BJ (cell line): ENCODE measurements at regions not wholly inside any gene's neighbourhood (a gene's known extent, or its start where the extent isn't known, plus 50 kb on each side); places are given as distances from the start of the nearest gene placed in this dataset.
"Not testable (repeated sequence)": the region's sequence is repeated elsewhere in the genome, so short reads cannot be mapped to it uniquely, and the experiment has no call there.

Experiments used
- CTCF ChIA-PET: fragments of 350-600 bp; formaldehyde crosslinking; extraction: SDS; loops from one replicate; lab custom pipeline; 2021; ENCODE audit warnings: antibody characterized with exemption, inconsistent platforms; lab: Yijun Ruan, JAX
- POLR2A ChIA-PET: fragments of 300-600 bp; sonication (Branson Sonifier 250); formaldehyde crosslinking; extraction: SDS; loops from one replicate; lab custom pipeline; 2021; ENCODE audit warnings: antibody characterized with exemption; lab: Charles Lee
- DNase-seq: peaks from one replicate; pipeline ENCODE4 v3.0.0-alpha.2; 2011; ENCODE audit warnings: low read depth
- H3K27me3 ChIP-seq: 2 replicates; pipeline ENCODE4 v1.6.0; 2011; ENCODE audit warnings: low read length; ENCODE audit not compliant: control insufficient read depth, insufficient read depth
- H3K36me3 ChIP-seq: 2 replicates; pipeline ENCODE4 v1.5.1; 2011; ENCODE audit warnings: low read length; ENCODE audit not compliant: control insufficient read depth, insufficient read depth
- H3K4me3 ChIP-seq: 2 replicates; pipeline ENCODE4 v1.5.1; 2011; ENCODE audit warnings: low read depth, mild to moderate bottlenecking, control low read depth, low read length
- TF ChIP-seq, protein P1 (sequence below): IDR thresholded peaks from 2 replicates; pipeline ENCODE4 v1.5.1; 2011; ENCODE audit warnings: low read depth, mild to moderate bottlenecking, control low read depth, inconsistent platforms, low read length, moderate library complexity; ENCODE audit not compliant: insufficient read depth

DNA sequence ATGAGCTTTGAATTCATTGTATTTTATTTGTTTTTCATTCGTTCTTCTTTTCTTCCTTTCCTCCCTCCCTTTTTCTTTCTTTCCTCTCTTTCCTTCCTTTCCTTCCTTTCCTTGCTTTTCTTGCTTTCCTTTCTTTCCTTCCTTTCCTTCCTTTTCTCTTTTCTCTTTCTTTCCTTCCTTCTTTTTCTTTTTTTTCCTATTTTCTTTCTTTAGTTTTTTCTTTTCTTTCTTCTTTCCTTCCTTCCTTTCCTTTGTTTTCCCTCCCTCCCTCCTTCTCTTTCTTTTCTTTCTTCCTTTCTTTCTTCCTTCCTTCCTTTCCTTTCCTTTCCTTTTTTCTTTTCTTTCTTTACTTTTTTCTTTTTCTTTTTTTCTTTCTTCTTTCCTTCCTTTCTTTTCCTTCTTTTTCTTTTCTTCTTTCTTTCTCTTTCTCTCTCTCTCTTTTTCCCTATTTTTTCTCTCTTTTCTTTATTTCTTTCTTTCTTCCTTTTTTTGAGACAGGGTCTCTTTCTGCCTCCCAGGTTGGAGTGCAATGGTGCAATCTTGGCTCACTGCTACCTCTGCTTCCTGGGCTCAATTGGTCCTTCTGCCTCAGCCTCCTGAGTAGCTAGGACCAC lies 357.1 kb upstream of the PRR16 start:
- TF ChIP-seq, protein P1, sequence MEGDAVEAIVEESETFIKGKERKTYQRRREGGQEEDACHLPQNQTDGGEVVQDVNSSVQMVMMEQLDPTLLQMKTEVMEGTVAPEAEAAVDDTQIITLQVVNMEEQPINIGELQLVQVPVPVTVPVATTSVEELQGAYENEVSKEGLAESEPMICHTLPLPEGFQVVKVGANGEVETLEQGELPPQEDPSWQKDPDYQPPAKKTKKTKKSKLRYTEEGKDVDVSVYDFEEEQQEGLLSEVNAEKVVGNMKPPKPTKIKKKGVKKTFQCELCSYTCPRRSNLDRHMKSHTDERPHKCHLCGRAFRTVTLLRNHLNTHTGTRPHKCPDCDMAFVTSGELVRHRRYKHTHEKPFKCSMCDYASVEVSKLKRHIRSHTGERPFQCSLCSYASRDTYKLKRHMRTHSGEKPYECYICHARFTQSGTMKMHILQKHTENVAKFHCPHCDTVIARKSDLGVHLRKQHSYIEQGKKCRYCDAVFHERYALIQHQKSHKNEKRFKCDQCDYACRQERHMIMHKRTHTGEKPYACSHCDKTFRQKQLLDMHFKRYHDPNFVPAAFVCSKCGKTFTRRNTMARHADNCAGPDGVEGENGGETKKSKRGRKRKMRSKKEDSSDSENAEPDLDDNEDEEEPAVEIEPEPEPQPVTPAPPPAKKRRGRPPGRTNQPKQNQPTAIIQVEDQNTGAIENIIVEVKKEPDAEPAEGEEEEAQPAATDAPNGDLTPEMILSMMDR, result no peak
- CTCF ChIA-PET, result interaction anchor here (1.1 kb wide), 1 partner anchor 29 kb away, joined by 4 read pairs; no protein-coding TSS in a partner anchor
- Histone ChIP-seq H3K4me3 (no peak overlapping the region), H3K27me3 (no peaks in the 10 kb centered on the region), H3K36me3 (no peaks in the 10 kb centered on the region)
- POLR2A ChIA-PET, result no interaction called here
- DNase-seq, result no peak

DNA sequence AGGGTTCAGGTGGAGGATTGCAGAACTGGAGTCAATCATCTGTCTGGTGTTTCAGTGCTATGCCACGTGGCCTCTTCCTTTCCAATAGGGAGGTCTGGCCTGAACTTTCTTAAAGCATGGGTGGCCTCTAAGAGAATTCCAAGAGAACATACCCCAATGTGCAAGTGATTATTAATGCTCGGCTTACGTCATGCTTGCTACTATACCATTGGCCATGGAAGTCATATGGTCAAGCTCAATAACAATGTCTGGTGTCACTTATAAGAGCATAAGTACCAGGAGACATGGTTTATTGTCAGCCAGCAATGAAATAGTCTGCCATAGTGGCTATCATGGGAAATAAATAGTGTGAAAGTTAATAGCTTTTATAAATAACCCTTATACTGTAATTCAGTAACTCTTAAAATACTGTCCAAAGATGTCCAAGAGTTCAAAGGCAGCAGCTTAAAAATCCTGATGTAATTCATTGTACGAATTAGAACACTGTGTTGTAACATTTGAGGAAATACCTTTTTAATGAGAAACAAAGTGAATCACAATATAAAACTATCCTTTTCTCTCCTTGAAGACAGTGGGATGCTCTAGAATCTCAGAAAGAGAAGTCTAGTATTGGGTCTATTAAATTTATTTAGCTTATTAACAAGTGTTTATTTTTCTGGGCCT lies 355.4 kb upstream of the PRR16 start:
- TF ChIP-seq, protein P1, result no peak
- POLR2A ChIA-PET, result no interaction called here
- no peaks in the 10 kb centered on the region for H3K36me3 ChIP-seq
- no peaks in the 10 kb centered on the region for H3K27me3 ChIP-seq
- peak; percentile 37 for DNase-seq
- no peak overlapping the region for H3K4me3 ChIP-seq
- CTCF ChIA-PET, result no interaction called here

DNA sequence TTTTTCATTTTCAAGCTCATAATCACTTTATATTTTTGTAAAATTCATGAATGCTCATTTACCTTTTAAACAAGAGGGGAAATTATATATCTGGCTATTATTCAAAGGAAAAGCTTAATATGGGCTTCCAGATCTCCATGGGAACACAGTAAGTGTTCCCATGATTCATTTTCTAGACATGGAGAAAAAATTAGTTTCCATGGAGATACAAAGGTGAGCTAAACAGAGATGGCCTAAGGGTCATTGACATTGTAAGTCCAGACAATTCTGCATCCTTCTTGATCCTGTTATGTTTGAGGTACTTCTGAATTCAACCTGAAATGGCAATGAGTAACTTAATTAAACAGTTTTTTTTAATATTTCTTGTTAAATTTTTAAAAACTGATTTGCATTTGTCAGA lies 341.4 kb upstream of the PRR16 start:
- no peaks in the 10 kb centered on the region for H3K36me3 ChIP-seq
- no peak overlapping the region for H3K4me3 ChIP-seq
- TF ChIP-seq, protein P1, result no peak
- ChIA-PET POLR2A (no interaction called here), CTCF (no interaction called here)
- DNase-seq, result no peak
- H3K27me3 ChIP-seq, result no peaks in the 10 kb centered on the region

DNA sequence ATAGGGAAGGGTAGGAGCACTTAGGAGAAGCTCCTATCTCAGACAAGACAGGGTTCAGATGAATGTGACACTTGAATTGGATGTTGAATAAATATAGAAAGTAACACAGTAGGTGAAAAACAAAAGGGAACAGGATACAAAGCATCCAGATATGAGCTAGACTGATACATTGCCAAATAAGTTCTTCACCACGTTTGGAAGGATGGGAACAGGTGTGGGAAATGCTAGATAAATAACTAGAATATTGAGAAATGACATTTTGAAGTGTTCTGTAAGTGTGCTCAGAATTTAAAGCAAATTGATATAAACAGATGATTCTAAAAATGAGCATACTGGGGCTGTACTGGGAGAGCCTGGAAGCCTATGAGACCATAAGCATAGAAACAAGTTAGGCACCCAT lies 340.1 kb upstream of the PRR16 start:
- ChIA-PET POLR2A (no interaction called here), CTCF (interaction anchor here (0.7 to 1.1 kb wide), 2 partner anchors 12 to 99 kb away, joined by 3 read pairs; no protein-coding TSS in a partner anchor)
- no peak for DNase-seq

DNA sequence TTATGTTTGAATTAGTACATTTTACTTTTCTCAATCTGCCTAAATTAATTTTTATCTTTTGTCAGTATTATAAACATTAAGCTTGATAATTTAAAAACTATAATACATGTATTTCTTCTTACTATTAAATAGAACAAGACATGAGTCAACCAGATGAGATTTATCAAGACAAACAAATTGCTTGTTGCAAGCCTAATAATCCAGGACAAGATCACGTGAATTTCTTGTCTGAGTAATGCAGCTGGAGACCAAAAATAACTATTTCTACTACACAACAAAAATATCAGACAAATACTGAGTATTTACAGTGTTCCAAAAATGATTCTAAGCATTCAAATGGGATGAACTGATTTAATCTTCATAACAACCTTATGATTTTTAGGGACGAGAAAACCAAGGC lies 339.1 kb upstream of the PRR16 start:
- POLR2A ChIA-PET, result no interaction called here
- CTCF ChIA-PET, result interaction anchor here (1.1 kb wide), 1 partner anchor 11 kb away, joined by 3 read pairs; no protein-coding TSS in a partner anchor

More for the DNA sequence above, 340.1 kb upstream of the PRR16 start:
- no peaks in the 10 kb centered on the region for H3K36me3 ChIP-seq
- H3K4me3 ChIP-seq, result no peak overlapping the region
- TF ChIP-seq, protein P1, result no peak
- H3K27me3 ChIP-seq, result no peaks in the 10 kb centered on the region

DNA sequence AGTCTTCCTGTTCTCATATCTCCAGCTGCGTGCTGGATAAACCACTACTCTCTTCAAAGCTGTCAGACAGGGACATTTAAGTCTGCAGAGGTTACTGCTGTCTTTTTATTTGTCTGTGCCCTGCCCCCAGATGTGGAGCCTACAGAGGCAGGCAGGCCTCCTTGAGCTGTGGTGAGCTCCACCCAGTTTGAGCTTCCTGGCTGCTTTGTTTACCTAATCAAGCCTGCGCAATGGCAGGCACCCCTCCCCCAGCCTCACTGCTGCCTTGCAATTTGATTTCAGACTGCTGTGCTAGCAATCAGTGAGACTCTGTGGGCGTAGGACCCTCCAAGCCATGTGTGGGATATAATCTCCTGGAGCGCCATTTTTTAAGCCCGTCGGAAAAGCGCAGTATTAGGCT lies 331.8 kb upstream of the PRR16 start:
- H3K27me3 ChIP-seq, DNase-seq, H3K4me3 ChIP-seq, CTCF ChIA-PET, POLR2A ChIA-PET, H3K36me3 ChIP-seq: not testable (repeated sequence)

More for the DNA sequence above, 339.1 kb upstream of the PRR16 start:
- Histone ChIP-seq H3K4me3 (no peak overlapping the region), H3K36me3 (no peaks in the 10 kb centered on the region), H3K27me3 (no peaks in the 10 kb centered on the region)
- no peak for DNase-seq
- TF ChIP-seq, protein P1, result no peak
